Panc1 (cell line): ENCODE measurements at regions not wholly inside any gene's neighbourhood (a gene's known extent, or its start where the extent isn't known, plus 50 kb on each side); places are given as distances from the start of the nearest gene placed in this dataset.

Source experiments
- CTCF ChIP-seq: fragments of 450-650 bp; IDR thresholded peaks from 2 replicates; pipeline ENCODE4 v1.5.1; 2017; ENCODE audit warnings: mild to moderate bottlenecking
- REST ChIP-seq, 2 experiments: IDR thresholded peaks; 2 replicates each; pipeline ENCODE4 v1.6.1; 2011 to 2012; ENCODE audit warnings: low read depth in 2 of 2, control low read depth in 1 of 2, low read length in 1 of 2, mild to moderate bottlenecking in 1 of 2, moderate library complexity in 1 of 2; ENCODE audit not compliant: insufficient read depth in 1 of 2
- TCF7L2 ChIP-seq: IDR thresholded peaks from 2 replicates; pipeline ENCODE4 v1.6.1; 2011; ENCODE audit warnings: mild to moderate bottlenecking, low read depth, low read length, inconsistent platforms

- TF ChIP-seq CTCF (no peak), TCF7L2 (no peak), REST (IDR thresholded peaks at IDR 0.05; ENCODE audit: insufficient read depth in 1 of 2, low read depth in 2 of 2, low read length in 1 of 2) (no peak)
Measured at GRCh38 chr4:138857416-138857815, 158.2 kb upstream of the NOCT start.
